Common myeloid progenitor, CD34-positive (primary cell): ENCODE measurements at regions not wholly inside any gene's neighbourhood (a gene's known extent, or its start where the extent isn't known, plus 50 kb on each side); places are given as distances from the start of the nearest gene placed in this dataset.
"Not testable (repeated sequence)": the region's sequence is repeated elsewhere in the genome, so short reads cannot be mapped to it uniquely, and the experiment has no call there.

Experiments used
- CTCF ChIA-PET: fragments of 350-600 bp; sonication (Branson Sonifier 250); formaldehyde crosslinking; loops from one replicate; lab custom pipeline; 2021; ENCODE audit warnings: antibody characterized with exemption; lab: Charles Lee
- POLR2A ChIA-PET: fragments of 350-600 bp; sonication (Branson Sonifier 250); formaldehyde crosslinking; loops from one replicate; lab custom pipeline; 2021; ENCODE audit warnings: antibody characterized with exemption; lab: Charles Lee
- DNase-seq, 3 donors: peaks; one replicate each; pipeline versions ENCODE4 v3.0.0 to v3.0.0-alpha.2; 2013
- H3K27ac ChIP-seq, 2 experiments: 1 replicate in 1 of 2; 2 replicates in 1 of 2; pipeline ENCODE4 v1.7.0; 2013; ENCODE audit warnings: inconsistent platforms in 2 of 2, low read length in 2 of 2, mild to moderate bottlenecking in 2 of 2, low read depth in 1 of 2, moderate library complexity in 1 of 2; ENCODE audit not compliant: severe bottlenecking in 2 of 2, insufficient read depth in 1 of 2, poor library complexity in 1 of 2
- H3K27me3 ChIP-seq, 5 experiments: replicated peaks in 2 of 5; 1 replicate in 3 of 5; 2 replicates in 2 of 5; pipeline versions ENCODE4 v1.6.1 to v1.7.0; 2013; ENCODE audit warnings: low read length in 4 of 5, mild to moderate bottlenecking in 2 of 5, moderate library complexity in 2 of 5, inconsistent platforms in 1 of 5; ENCODE audit not compliant: insufficient read depth in 5 of 5, control insufficient read depth in 4 of 5
- H3K36me3 ChIP-seq, 4 experiments: 1 replicate in 2 of 4; 2 replicates in 2 of 4; pipeline versions ENCODE4 v1.6.1 to v1.7.0; 2013; ENCODE audit warnings: low read length in 3 of 4, control low read depth in 1 of 4, mild to moderate bottlenecking in 1 of 4; ENCODE audit not compliant: control insufficient read depth in 4 of 4, insufficient read depth in 4 of 4
- H3K4me1 ChIP-seq, 4 experiments: 1 replicate in 3 of 4; 2 replicates in 1 of 4; pipeline versions ENCODE4 v1.6.1 to v1.7.1; 2013; ENCODE audit warnings: low read length in 3 of 4, mild to moderate bottlenecking in 3 of 4, control low read depth in 1 of 4, inconsistent platforms in 1 of 4, moderate library complexity in 1 of 4; ENCODE audit not compliant: control insufficient read depth in 4 of 4, insufficient read depth in 4 of 4; ENCODE audit errors: control extremely low read depth in 1 of 4
- H3K4me3 ChIP-seq, 7 experiments: 1 replicate in 4 of 7; 2 replicates in 3 of 7; pipeline versions ENCODE4 v1.5.1 to v1.7.0; 2013; ENCODE audit warnings: mild to moderate bottlenecking in 7 of 7, low read length in 6 of 7, moderate library complexity in 6 of 7, inconsistent platforms in 2 of 7, low read depth in 2 of 7, control low read depth in 1 of 7; ENCODE audit not compliant: insufficient read depth in 4 of 7, control insufficient read depth in 1 of 7; ENCODE audit errors: extremely low read depth in 1 of 7
- H3K9me3 ChIP-seq, 5 experiments: 1 replicate in 4 of 5; 2 replicates in 1 of 5; pipeline versions ENCODE4 v1.6.1 to v1.7.1; 2013; ENCODE audit warnings: low read length in 4 of 5, mild to moderate bottlenecking in 2 of 5, inconsistent platforms in 1 of 5, low read depth in 1 of 5, moderate library complexity in 1 of 5; ENCODE audit not compliant: control insufficient read depth in 4 of 5, insufficient read depth in 2 of 5; ENCODE audit errors: control extremely low read depth in 1 of 5
- WGBS: methylation state at CpG from one replicate; pipeline ENCODE4 v1.1.5; 2013; ENCODE audit not compliant: insufficient coverage; 5-methylcytosine and 5-hydroxymethylcytosine counted together

DNA sequence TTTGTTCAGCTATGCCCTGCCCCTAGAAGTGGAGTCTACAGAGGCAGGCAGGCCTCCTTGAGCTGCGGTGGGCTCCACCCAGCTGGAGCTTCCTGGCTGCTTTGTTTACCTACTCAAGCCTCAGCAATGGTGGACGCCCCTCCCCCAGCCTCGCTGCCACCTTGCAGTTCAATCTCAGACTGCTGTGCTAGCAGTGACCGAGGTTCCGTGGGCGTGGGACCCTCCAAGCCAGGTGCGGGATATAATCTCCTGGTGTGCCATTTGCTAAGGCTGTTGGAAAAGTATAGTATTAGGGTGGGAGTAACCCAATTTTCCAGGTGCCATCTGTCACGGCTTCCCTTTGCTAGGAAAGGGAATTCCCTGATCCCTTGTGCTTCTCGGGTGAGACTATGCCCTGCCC is 770.2 kb upstream of the VRK2 start:
- H3K4me1 ChIP-seq, DNase-seq, CTCF ChIA-PET, H3K27ac ChIP-seq, H3K27me3 ChIP-seq, H3K4me3 ChIP-seq, POLR2A ChIA-PET, H3K36me3 ChIP-seq: not testable (repeated sequence)
- peaks cover 0 to 12% (median 9%) of the 10 kb centered on the region in 5 experiments for H3K9me3 ChIP-seq
- WGBS, result 96% methylated on average over 9 of the region's 9 CpGs

DNA sequence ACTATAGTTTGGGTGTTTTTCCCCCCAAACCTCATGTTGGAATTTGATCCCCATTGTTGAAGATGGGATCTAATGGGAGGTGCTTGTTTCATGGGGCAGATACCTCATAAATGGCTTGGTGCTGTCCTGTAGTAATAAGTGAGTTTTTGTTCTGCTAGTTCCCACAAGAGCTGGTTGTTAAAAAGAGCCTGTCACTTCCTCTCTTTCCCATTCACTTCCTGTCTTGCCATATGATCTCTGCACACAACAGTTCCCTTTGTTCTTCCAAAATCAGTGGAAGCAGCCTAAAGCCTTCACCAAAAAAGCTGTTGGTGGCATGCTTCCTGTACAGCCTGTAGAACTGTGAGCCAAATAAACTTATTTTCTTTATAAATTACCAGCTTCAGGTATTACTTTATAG is 768.2 kb upstream of the VRK2 start:
- DNase-seq, result no peak
- ChIA-PET CTCF (no interaction called here), POLR2A (no interaction called here)
- Histone ChIP-seq H3K4me1 (no peaks in the 10 kb centered on the region), H3K27ac (no peak overlapping the region), H3K4me3 (no peak overlapping the region), H3K36me3 (no peaks in the 10 kb centered on the region), H3K9me3 (peaks cover 0 to 12% (median 9%) of the 10 kb centered on the region in 5 experiments), H3K27me3 (no peaks in the 10 kb centered on the region)

DNA sequence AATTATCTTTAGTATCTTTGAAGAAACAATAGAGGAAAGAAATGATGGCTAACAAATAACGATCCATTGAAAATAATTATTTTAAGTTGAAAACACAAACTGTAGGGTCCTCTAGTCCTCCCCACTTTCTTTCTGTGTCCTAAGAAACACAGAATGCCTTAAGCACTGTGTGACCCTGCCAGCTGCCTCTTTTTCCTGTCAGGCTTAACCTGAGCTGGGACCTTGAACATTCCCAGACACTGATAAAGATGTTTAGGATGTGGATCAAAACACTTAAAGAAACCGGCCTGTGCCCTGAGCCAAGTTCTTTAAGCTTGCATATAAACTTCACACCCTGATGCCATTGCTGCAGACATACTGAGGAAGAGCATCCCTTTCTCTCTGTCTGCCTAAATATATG is 755.4 kb upstream of the VRK2 start:
- no peak overlapping the region for H3K27ac ChIP-seq
- H3K9me3 ChIP-seq, result no peaks in the 10 kb centered on the region
- 95% methylated on average over 2 of the region's 2 CpGs for WGBS
- DNase-seq, result no peak
- no peaks in the 10 kb centered on the region for H3K27me3 ChIP-seq
- no peaks in the 10 kb centered on the region for H3K4me1 ChIP-seq
- POLR2A ChIA-PET, result no interaction called here
- CTCF ChIA-PET, result no interaction called here
- no peak overlapping the region for H3K4me3 ChIP-seq
- no peaks in the 10 kb centered on the region for H3K36me3 ChIP-seq

DNA sequence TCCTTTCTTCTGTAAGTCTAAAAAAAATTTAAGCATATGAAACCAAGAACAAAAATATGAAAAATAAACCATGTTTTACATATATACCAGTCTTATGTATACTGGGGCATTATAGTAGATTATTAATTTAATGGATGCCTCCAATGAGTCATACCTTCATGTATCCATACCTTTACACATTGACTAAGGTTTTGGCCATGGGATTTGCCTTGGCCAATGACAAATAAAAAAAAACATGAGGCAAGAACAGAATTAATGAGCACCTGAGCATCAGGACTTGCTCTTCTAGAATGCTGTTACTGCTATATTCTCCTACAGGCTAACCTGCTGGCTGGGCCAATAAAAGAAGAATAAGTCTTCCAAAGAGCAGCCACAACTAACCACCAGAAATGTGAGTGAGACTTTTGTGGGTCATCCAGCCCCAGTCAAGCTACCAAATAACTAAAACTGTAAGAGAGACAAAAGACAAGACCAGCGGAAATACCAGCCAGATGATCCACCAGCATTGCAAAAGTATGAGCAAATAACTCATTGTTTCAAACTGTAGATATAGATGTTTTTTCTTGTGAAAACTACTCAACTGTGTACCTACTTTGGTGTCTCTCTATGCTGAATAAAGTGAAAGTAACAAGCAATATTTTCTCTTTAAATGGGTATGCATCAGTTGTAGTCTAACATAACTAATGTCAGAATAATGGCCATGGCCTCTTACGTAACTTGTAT is 749.6 kb upstream of the VRK2 start:
- Histone ChIP-seq H3K36me3 (no peaks in the 10 kb centered on the region), H3K4me3 (no peak overlapping the region), H3K27me3 (no peaks in the 10 kb centered on the region), H3K9me3 (no peaks in the 10 kb centered on the region), H3K4me1 (no peaks in the 10 kb centered on the region), H3K27ac (no peak overlapping the region)
- ChIA-PET CTCF (no interaction called here), POLR2A (no interaction called here)
- no peak for DNase-seq
- WGBS, result 100% methylated on average over 1 of the region's 2 CpGs

DNA sequence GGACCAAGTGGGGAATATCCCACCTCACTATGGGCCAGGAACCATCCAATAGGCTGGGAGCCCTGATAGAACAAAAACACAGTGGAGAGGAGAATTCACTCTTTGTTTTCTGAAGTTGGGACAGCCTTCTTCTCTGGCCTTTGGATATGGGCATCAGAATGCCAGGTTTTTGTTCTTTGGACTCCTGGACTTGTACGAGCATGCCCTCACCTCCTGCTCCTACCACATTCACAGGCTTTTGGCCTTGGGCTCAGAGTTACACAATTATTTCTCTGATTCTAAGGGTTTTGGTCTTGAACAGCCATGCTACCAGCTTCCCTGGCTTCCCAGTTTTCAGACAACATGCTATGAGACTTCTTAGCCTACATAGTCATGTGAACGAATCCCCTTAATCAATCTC is 732.9 kb upstream of the VRK2 start:
- ChIA-PET POLR2A (no interaction called here), CTCF (no interaction called here)
- no peaks in the 10 kb centered on the region for H3K36me3 ChIP-seq
- H3K9me3 ChIP-seq, result peaks cover 0 to 3% (median 0%) of the 10 kb centered on the region in 5 experiments
- no peaks in the 10 kb centered on the region for H3K27me3 ChIP-seq
- DNase-seq, result no peak
- H3K4me3 ChIP-seq, result no peak overlapping the region
- 100% methylated on average over 2 of the region's 2 CpGs for WGBS
- no peak overlapping the region for H3K27ac ChIP-seq
- H3K4me1 ChIP-seq, result no peaks in the 10 kb centered on the region

DNA sequence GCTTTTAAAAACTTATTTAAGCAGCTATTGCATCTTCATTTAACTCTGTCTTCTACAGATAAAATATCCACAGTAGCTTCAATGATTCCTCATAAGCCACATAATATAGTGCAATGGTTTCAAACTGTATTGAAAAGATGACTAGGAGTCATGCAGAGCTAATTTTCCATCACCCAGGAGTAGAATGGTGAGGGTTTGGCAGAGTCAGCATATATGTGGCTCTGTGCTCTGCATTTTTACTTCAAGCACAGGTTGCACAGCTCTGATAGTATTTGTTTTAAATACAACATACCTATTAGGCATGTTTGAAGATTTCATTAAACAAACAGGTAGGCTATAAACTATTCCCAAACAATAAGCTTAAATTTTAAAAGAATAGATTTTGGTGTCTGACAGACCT is 731.9 kb upstream of the VRK2 start:
- peaks cover 0 to 3% (median 0%) of the 10 kb centered on the region in 5 experiments for H3K9me3 ChIP-seq
- POLR2A ChIA-PET, result no interaction called here
- DNase-seq, result no peak
- no peak overlapping the region for H3K27ac ChIP-seq
- CTCF ChIA-PET, result no interaction called here
- H3K27me3 ChIP-seq, result no peaks in the 10 kb centered on the region
- no peaks in the 10 kb centered on the region for H3K4me1 ChIP-seq
- no peak overlapping the region for H3K4me3 ChIP-seq
- H3K36me3 ChIP-seq, result no peaks in the 10 kb centered on the region

DNA sequence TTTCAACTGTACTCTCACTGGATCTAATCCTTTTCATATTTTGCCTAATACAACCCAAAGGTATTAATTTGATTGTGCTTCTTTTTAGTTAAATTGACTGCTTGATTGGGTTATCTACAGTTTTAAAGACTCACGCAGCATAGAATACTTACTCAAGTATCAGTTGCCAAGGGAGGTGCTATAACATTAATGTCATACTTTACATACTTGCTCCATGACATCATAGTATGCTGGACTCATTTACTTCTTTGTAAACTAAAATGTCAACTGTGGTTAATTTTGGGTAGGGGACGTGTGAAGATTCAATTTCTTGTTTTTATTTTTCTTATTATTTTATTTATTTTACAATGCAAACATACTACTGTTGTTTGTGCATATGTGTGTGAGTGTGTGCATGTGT is 716.2 kb upstream of the VRK2 start:
- Histone ChIP-seq H3K9me3 (no peaks in the 10 kb centered on the region), H3K27ac (no peak overlapping the region), H3K4me3 (no peak overlapping the region), H3K27me3 (no peaks in the 10 kb centered on the region), H3K36me3 (no peaks in the 10 kb centered on the region), H3K4me1 (no peaks in the 10 kb centered on the region)
- ChIA-PET POLR2A (no interaction called here), CTCF (no interaction called here)
- no peak for DNase-seq
- WGBS, result no CpG with 5 or more reads among the region's 2 CpGs
